ENCODE measurements at regions not wholly inside any gene's neighbourhood (a gene's known extent, or its start where the extent isn't known, plus 50 kb on each side); places are given as distances from the start of the nearest gene placed in this dataset.

GRCh38 chr1:38287547-38287946 is 241.0 kb upstream of the POU3F1 start:
- intact Hi-C loops (cut with DNase I, micrococcal nuclease): no loop called here
- Histone ChIP-seq H3K4me1 (ENCODE audit: low read depth) (no peaks in the 10 kb centered on the region), H3K9me3 (no peaks in the 10 kb centered on the region), H3K4me3 (no peak overlapping the region), H3K36me3 (ENCODE audit: low read depth) (no peaks in the 10 kb centered on the region)
- ATAC-seq (no peak), DNase-seq (no peak)
- no peak for TF ChIP-seq CTCF (IDR thresholded peaks at IDR 0.05)

GRCh38 chr1:38287036-38287435 is 240.4 kb upstream of the POU3F1 start:
- DNase-seq (no peak), ATAC-seq (no peak)
- Histone ChIP-seq H3K4me3 (no peak overlapping the region), H3K4me1 (ENCODE audit: low read depth) (no peaks in the 10 kb centered on the region), H3K9me3 (no peaks in the 10 kb centered on the region), H3K36me3 (ENCODE audit: low read depth) (no peaks in the 10 kb centered on the region)
- TF ChIP-seq CTCF (IDR thresholded peaks at IDR 0.05): no peak
- intact Hi-C loops (cut with DNase I, micrococcal nuclease): no loop called here

- ATAC-seq: no peak
- DNase-seq: no peak
- H3K9me3 ChIP-seq: no peaks in the 10 kb centered on the region
- TF ChIP-seq CTCF (IDR thresholded peaks at IDR 0.05): no peak
- no peak overlapping the region for H3K4me3 ChIP-seq
- no peaks in the 10 kb centered on the region for H3K36me3 ChIP-seq (ENCODE audit: low read depth)
- intact Hi-C loops (cut with DNase I, micrococcal nuclease): no loop called here
- H3K4me1 ChIP-seq (ENCODE audit: low read depth): no peaks in the 10 kb centered on the region
Measured at GRCh38 chr1:38285807-38286530, 239.4 kb upstream of the POU3F1 start.

GRCh38 chr1:38284953-38285352 is 238.4 kb upstream of the POU3F1 start:
- TF ChIP-seq CTCF (IDR thresholded peaks at IDR 0.05): no peak
- H3K9me3 ChIP-seq: no peaks in the 10 kb centered on the region
- ATAC-seq (no peak), DNase-seq (no peak)
- no peaks in the 10 kb centered on the region for H3K4me1 ChIP-seq (ENCODE audit: low read depth)
- no peaks in the 10 kb centered on the region for H3K36me3 ChIP-seq (ENCODE audit: low read depth)
- intact Hi-C loops (cut with DNase I, micrococcal nuclease): no loop called here
- no peak overlapping the region for H3K4me3 ChIP-seq

- TF ChIP-seq CTCF (IDR thresholded peaks at IDR 0.05): no peak
- H3K4me1 ChIP-seq (ENCODE audit: low read depth): no peaks in the 10 kb centered on the region
- no peak for ATAC-seq
- no peak for DNase-seq
- H3K9me3 ChIP-seq: peaks cover 9% of the 10 kb centered on the region
- intact Hi-C loops (cut with DNase I, micrococcal nuclease): no loop called here
- no peaks in the 10 kb centered on the region for H3K36me3 ChIP-seq (ENCODE audit: low read depth)
- no peak overlapping the region for H3K4me3 ChIP-seq
Measured at GRCh38 chr1:38283696-38284470, 237.3 kb upstream of the POU3F1 start.

All from mucosa of descending colon (tissue), 3 donors.